ENCODE measurements at regions not wholly inside any gene's neighbourhood (a gene's known extent, or its start where the extent isn't known, plus 50 kb on each side); places are given as distances from the start of the nearest gene placed in this dataset.

- TF ChIP-seq POLR2A (IDR thresholded peaks at IDR 0.05; ENCODE audit: low read depth, low read length) (no peak), TAF1 (IDR thresholded peaks at IDR 0.05; ENCODE audit: borderline replicate concordance, low read depth, low read length) (no peak)
These were observed 222.5 kb downstream of the SQOR start for GRCh38 chr15:45857291-45857690.

Measured in GM12892 (cell line).